ENCODE measurements at regions not wholly inside any gene's neighbourhood (a gene's known extent, or its start where the extent isn't known, plus 50 kb on each side); places are given as distances from the start of the nearest gene placed in this dataset.

DNA sequence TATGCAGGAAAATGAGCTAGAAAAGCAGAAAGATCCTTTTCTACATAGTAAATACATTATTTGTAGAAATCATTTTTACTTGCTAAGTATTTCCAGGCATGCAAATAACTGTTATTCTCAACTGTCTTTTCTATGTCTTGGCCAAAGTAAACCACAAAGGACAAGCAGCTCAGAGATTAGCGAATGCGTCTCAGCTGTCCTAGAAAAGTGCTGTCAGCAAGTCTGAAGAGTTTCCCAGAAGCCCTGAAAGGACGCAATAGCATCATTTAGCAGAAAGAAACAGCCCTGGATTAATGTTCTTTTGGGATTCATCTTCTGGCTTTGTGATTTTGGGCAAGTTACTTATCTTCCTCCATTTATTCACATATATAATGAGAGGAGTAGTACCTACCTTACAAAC, 100.3 kb downstream of the ZIC1 start:
- no peak overlapping the region for H3K4me3 Mint-ChIP-seq (ENCODE audit: unreplicated experiment)
- BruUV-seq (replicated peaks) = no TSS peak
- no peaks in the 10 kb centered on the region for H3K4me1 Mint-ChIP-seq (ENCODE audit: insufficient read depth, unreplicated experiment)
- peaks cover 58% of the 10 kb centered on the region for H3K27me3 Mint-ChIP-seq (ENCODE audit: insufficient read depth, unreplicated experiment)
- TF ChIP-seq, protein P1, sequence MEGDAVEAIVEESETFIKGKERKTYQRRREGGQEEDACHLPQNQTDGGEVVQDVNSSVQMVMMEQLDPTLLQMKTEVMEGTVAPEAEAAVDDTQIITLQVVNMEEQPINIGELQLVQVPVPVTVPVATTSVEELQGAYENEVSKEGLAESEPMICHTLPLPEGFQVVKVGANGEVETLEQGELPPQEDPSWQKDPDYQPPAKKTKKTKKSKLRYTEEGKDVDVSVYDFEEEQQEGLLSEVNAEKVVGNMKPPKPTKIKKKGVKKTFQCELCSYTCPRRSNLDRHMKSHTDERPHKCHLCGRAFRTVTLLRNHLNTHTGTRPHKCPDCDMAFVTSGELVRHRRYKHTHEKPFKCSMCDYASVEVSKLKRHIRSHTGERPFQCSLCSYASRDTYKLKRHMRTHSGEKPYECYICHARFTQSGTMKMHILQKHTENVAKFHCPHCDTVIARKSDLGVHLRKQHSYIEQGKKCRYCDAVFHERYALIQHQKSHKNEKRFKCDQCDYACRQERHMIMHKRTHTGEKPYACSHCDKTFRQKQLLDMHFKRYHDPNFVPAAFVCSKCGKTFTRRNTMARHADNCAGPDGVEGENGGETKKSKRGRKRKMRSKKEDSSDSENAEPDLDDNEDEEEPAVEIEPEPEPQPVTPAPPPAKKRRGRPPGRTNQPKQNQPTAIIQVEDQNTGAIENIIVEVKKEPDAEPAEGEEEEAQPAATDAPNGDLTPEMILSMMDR (IDR thresholded peaks at IDR 0.05; ENCODE audit: unreplicated experiment) = no peak
- no peak overlapping the region for H3K27ac Mint-ChIP-seq (ENCODE audit: low read depth, unreplicated experiment)
- no peaks in the 10 kb centered on the region for H3K36me3 Mint-ChIP-seq (ENCODE audit: insufficient read depth, unreplicated experiment)
- ChIA-PET POLR2A (no interaction called here), CTCF (no interaction called here)
- intact Hi-C loops (cut with micrococcal nuclease) = no loop called here
- no peak for DNase-seq (ENCODE audit: unreplicated experiment)
- no peaks in the 10 kb centered on the region for H3K9me3 Mint-ChIP-seq (ENCODE audit: unreplicated experiment)

DNA sequence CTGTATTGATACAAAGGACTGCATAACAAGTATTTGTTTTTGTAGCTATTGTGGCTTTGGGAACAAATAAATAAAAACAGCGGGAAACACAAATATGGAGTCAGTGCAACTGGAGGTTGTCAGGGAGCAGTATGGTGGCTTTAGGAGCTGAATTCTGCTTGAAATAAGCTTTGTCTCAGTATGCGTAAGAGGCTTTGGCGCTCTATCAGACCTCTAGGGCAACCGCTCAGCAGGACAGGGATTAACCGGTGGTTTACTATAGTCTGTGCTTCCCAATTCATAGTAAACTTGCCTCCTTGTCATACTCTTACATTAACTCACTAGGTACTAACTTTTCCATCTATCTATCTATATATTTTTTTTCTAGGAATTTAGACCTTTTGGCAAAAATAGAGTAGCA, 104.6 kb downstream of the ZIC1 start:
- POLR2A ChIA-PET = no interaction called here
- BruUV-seq (replicated peaks) = no TSS peak
- H3K27ac Mint-ChIP-seq (ENCODE audit: low read depth, unreplicated experiment) = no peak overlapping the region

DNA sequence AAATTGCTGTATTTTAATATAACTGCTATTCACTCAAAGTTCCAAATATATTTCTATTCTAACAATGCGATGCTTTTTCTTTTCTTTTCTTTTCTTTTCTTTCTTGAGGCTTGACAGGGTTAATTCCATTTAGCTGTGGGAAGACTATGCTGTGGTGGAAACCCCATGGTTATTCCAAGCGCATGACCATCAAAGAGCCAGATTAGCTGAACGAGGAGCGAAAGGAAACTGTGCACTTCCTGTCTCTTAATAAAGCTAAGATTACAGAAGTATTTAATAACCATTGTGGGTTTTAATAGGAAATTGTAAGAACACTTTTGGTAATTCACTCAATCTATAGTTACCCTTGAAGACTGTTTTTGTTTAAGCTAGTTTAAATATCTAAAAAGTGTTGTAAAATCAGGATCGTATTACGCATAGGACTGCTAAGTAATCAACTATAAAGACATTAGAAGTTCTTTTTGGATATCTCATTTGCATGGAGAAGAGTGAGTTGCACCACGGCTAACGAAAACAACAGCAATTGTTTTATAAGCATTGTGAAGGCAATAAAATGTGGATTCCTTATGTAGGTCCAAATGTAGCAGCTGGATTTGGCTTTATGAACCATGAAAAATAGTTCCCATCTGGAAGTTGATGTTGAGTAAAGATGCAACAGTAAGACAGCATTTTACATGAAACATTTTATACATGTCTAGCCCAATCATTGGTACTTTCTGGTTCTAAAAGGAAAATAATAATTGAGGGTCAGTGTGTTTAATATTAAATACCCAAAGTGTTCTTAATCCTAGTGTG, 105.4 kb downstream of the ZIC1 start:
- H3K4me3 Mint-ChIP-seq (ENCODE audit: unreplicated experiment) = no peak overlapping the region
- H3K36me3 Mint-ChIP-seq (ENCODE audit: insufficient read depth, unreplicated experiment) = no peaks in the 10 kb centered on the region
- no TSS peak for BruUV-seq (replicated peaks)

More for the DNA sequence above, 104.6 kb downstream of the ZIC1 start:
- TF ChIP-seq, protein P1 (IDR thresholded peaks at IDR 0.05; ENCODE audit: unreplicated experiment) = no peak
- no peak overlapping the region for H3K4me3 Mint-ChIP-seq (ENCODE audit: unreplicated experiment)
- H3K27me3 Mint-ChIP-seq (ENCODE audit: insufficient read depth, unreplicated experiment) = peaks cover 45% of the 10 kb centered on the region
- H3K36me3 Mint-ChIP-seq (ENCODE audit: insufficient read depth, unreplicated experiment) = no peaks in the 10 kb centered on the region
- DNase-seq (ENCODE audit: unreplicated experiment) = no peak
- no peaks in the 10 kb centered on the region for H3K4me1 Mint-ChIP-seq (ENCODE audit: insufficient read depth, unreplicated experiment)
- intact Hi-C loops (cut with micrococcal nuclease) = no loop called here
- CTCF ChIA-PET = no interaction called here
- H3K9me3 Mint-ChIP-seq (ENCODE audit: unreplicated experiment) = no peaks in the 10 kb centered on the region

DNA sequence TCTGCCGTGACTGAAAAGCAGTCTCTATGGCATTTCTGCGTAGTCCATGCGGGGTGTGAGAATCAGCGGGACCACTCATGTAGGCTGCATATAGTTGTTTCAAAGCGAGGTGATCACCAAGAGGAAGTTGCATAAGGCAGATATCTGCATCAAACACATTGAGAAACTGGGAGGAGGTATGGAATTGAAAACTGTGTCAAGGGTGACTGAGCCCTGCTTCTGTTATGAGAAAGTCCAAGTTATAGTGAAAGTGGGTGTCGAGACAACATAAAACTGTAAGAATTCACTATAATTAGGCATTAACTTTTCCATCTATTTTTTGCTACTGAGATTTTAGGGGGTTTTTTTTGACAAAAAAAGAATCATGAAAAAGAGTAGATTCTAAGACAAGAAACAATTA, 109.3 kb downstream of the ZIC1 start:
- Mint-ChIP-seq H3K4me1 (ENCODE audit: insufficient read depth, unreplicated experiment) (no peaks in the 10 kb centered on the region), H3K4me3 (ENCODE audit: unreplicated experiment) (no peak overlapping the region), H3K36me3 (ENCODE audit: insufficient read depth, unreplicated experiment) (no peaks in the 10 kb centered on the region), H3K9me3 (ENCODE audit: unreplicated experiment) (no peaks in the 10 kb centered on the region), H3K27me3 (ENCODE audit: insufficient read depth, unreplicated experiment) (peaks cover 28% of the 10 kb centered on the region), H3K27ac (ENCODE audit: low read depth, unreplicated experiment) (no peak overlapping the region)
- DNase-seq (ENCODE audit: unreplicated experiment) = no peak
- intact Hi-C loops (cut with micrococcal nuclease) = no loop called here
- CTCF ChIA-PET = no interaction called here
- no TSS peak for BruUV-seq (replicated peaks)
- POLR2A ChIA-PET = no interaction called here
- TF ChIP-seq, protein P1 (IDR thresholded peaks at IDR 0.05; ENCODE audit: unreplicated experiment) = no peak

More for the DNA sequence above, 105.4 kb downstream of the ZIC1 start:
- H3K27me3 Mint-ChIP-seq (ENCODE audit: insufficient read depth, unreplicated experiment) = peaks cover 46% of the 10 kb centered on the region
- CTCF ChIA-PET = interaction anchor here (0.6 kb wide), 1 partner anchor 1286 kb away, joined by 3 read pairs; no protein-coding TSS in a partner anchor
- POLR2A ChIA-PET = no interaction called here
- H3K9me3 Mint-ChIP-seq (ENCODE audit: unreplicated experiment) = no peaks in the 10 kb centered on the region
- TF ChIP-seq, protein P1 (IDR thresholded peaks at IDR 0.05; ENCODE audit: unreplicated experiment) = no peak
- no peaks in the 10 kb centered on the region for H3K4me1 Mint-ChIP-seq (ENCODE audit: insufficient read depth, unreplicated experiment)
- H3K27ac Mint-ChIP-seq (ENCODE audit: low read depth, unreplicated experiment) = no peak overlapping the region
- intact Hi-C loops (cut with micrococcal nuclease) = no loop called here
- DNase-seq (ENCODE audit: unreplicated experiment) = no peak
